Dendritic cell treated with granulocyte-macrophage colony-stimulating factor and Interleukin-4, amounts not matched to agents 40 ng/mL and 50 ng/mL, for 4 days (primary cell): ENCODE measurements at regions not wholly inside any gene's neighbourhood (a gene's known extent, or its start where the extent isn't known, plus 50 kb on each side); places are given as distances from the start of the nearest gene placed in this dataset.

ENCODE experiments used
- H3K27ac Mint-ChIP-seq: one replicate; pipeline ENCODE4 v1.8.0; 2022; ENCODE audit warnings: mild to moderate bottlenecking, mixed read lengths
- H3K27me3 Mint-ChIP-seq: one replicate; pipeline ENCODE4 v1.8.0; 2022; ENCODE audit warnings: mild to moderate bottlenecking, mixed read lengths
- H3K36me3 Mint-ChIP-seq: one replicate; pipeline ENCODE4 v1.8.0; 2022; ENCODE audit warnings: low read depth, mixed read lengths
- H3K4me1 Mint-ChIP-seq: one replicate; pipeline ENCODE4 v1.8.0; 2022; ENCODE audit warnings: low read depth, mixed read lengths
- H3K4me3 Mint-ChIP-seq: one replicate; pipeline ENCODE4 v1.8.0; 2022; ENCODE audit warnings: mild to moderate bottlenecking, moderate library complexity, mixed read lengths
- H3K9me3 Mint-ChIP-seq: one replicate; pipeline ENCODE4 v1.8.0; 2022; ENCODE audit warnings: mixed read lengths
- intact Hi-C: fragments of 100-400 bp; cut with micrococcal nuclease; formaldehyde crosslinking; loops from one replicate; pipeline ENCODE4 v1.15.0; 2022

GRCh38 chr10:128614016-128614605 is 487.9 kb upstream of the MKI67 start:
- Mint-ChIP-seq H3K4me1 (no peaks in the 10 kb centered on the region), H3K9me3 (no peaks in the 10 kb centered on the region), H3K4me3 (no peak overlapping the region), H3K27me3 (no peaks in the 10 kb centered on the region), H3K27ac (no peak overlapping the region), H3K36me3 (no peaks in the 10 kb centered on the region)
- intact Hi-C loops, result no loop called here

GRCh38 chr10:128614802-128615553 is 488.8 kb upstream of the MKI67 start:
- H3K36me3 Mint-ChIP-seq, result no peaks in the 10 kb centered on the region
- no peaks in the 10 kb centered on the region for H3K9me3 Mint-ChIP-seq

DNA sequence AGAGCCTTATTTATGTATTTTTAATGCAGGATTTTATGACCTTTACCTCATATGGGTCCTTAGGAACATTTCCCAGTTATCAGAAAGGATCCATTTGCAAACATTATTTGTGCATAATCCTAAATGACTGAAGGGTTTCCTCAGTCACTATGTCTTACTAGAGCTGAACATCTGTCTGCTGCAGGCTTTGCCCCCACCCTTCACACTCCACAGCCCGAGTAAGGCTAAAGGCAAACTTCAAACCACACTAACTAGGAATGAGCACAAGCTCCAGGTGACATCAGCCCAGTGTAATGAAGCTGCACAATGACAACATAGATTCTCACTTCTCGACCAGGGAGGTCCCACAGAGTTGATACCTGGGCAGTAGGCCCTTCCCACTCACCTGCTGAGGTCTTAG is 491.3 kb upstream of the MKI67 start:
- Mint-ChIP-seq H3K9me3 (no peaks in the 10 kb centered on the region), H3K36me3 (no peaks in the 10 kb centered on the region), H3K27me3 (no peaks in the 10 kb centered on the region), H3K27ac (no peak overlapping the region), H3K4me1 (no peaks in the 10 kb centered on the region), H3K4me3 (no peak overlapping the region)
- intact Hi-C loops, result no loop called here

More at GRCh38 chr10:128614802-128615553, 488.8 kb upstream of the MKI67 start:
- Mint-ChIP-seq H3K27ac (no peak overlapping the region), H3K27me3 (no peaks in the 10 kb centered on the region), H3K4me3 (no peak overlapping the region), H3K4me1 (no peaks in the 10 kb centered on the region)
- intact Hi-C loops, result no loop called here

- Mint-ChIP-seq H3K4me3 (no peak overlapping the region), H3K27me3 (no peaks in the 10 kb centered on the region)
Measured at GRCh38 chr10:128622706-128623105, 496.5 kb upstream of the MKI67 start.

GRCh38 chr10:128623776-128624175 is 497.6 kb upstream of the MKI67 start:
- no peaks in the 10 kb centered on the region for H3K36me3 Mint-ChIP-seq
- no peaks in the 10 kb centered on the region for H3K9me3 Mint-ChIP-seq
- no peak overlapping the region for H3K4me3 Mint-ChIP-seq
- no peaks in the 10 kb centered on the region for H3K4me1 Mint-ChIP-seq
- H3K27ac Mint-ChIP-seq, result no peak overlapping the region
- intact Hi-C loops, result no loop called here
- H3K27me3 Mint-ChIP-seq, result no peaks in the 10 kb centered on the region

More at GRCh38 chr10:128622706-128623105, 496.5 kb upstream of the MKI67 start:
- H3K9me3 Mint-ChIP-seq, result no peaks in the 10 kb centered on the region
- no peak overlapping the region for H3K27ac Mint-ChIP-seq
- intact Hi-C loops, result no loop called here
- no peaks in the 10 kb centered on the region for H3K4me1 Mint-ChIP-seq
- no peaks in the 10 kb centered on the region for H3K36me3 Mint-ChIP-seq

GRCh38 chr10:128624656-128625530 is 498.7 kb upstream of the MKI67 start:
- no peak overlapping the region for H3K4me3 Mint-ChIP-seq
- no peaks in the 10 kb centered on the region for H3K9me3 Mint-ChIP-seq
- intact Hi-C loops, result no loop called here
- no peaks in the 10 kb centered on the region for H3K27me3 Mint-ChIP-seq
- no peaks in the 10 kb centered on the region for H3K4me1 Mint-ChIP-seq
- no peak overlapping the region for H3K27ac Mint-ChIP-seq
- no peaks in the 10 kb centered on the region for H3K36me3 Mint-ChIP-seq

GRCh38 chr10:128625926-128626325 is 499.7 kb upstream of the MKI67 start:
- H3K36me3 Mint-ChIP-seq, result no peaks in the 10 kb centered on the region
- no peak overlapping the region for H3K4me3 Mint-ChIP-seq
- no peaks in the 10 kb centered on the region for H3K9me3 Mint-ChIP-seq
- no peaks in the 10 kb centered on the region for H3K27me3 Mint-ChIP-seq
- H3K4me1 Mint-ChIP-seq, result no peaks in the 10 kb centered on the region
- H3K27ac Mint-ChIP-seq, result no peak overlapping the region
- intact Hi-C loops, result no loop called here

GRCh38 chr10:128626397-128627000 is 500.3 kb upstream of the MKI67 start:
- intact Hi-C loops, result no loop called here
- no peaks in the 10 kb centered on the region for H3K4me1 Mint-ChIP-seq
- H3K36me3 Mint-ChIP-seq, result no peaks in the 10 kb centered on the region
- no peak overlapping the region for H3K27ac Mint-ChIP-seq
- no peaks in the 10 kb centered on the region for H3K9me3 Mint-ChIP-seq
- no peaks in the 10 kb centered on the region for H3K27me3 Mint-ChIP-seq
- H3K4me3 Mint-ChIP-seq, result no peak overlapping the region

DNA sequence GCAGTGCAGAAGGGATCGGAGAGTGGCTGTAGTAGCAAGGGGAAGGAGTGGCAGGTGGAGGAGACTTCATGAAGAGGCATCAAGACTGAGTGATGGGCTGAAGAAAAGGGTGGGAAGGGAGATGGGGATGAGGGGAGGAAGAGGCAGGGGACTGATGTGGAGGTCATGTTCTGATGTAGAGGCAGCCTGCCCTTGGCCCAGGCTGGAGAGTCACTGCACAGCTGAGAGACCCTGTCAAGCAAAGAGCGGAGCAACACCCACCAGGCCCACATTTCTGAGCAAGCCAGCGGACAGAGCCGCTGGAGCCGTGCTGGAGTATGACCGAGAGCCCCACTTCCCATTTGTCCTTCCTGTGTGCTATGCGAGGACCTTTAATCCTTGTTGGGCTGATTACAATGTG is 501.6 kb upstream of the MKI67 start:
- Mint-ChIP-seq H3K4me1 (no peaks in the 10 kb centered on the region), H3K36me3 (no peaks in the 10 kb centered on the region), H3K9me3 (no peaks in the 10 kb centered on the region), H3K27ac (no peak overlapping the region), H3K4me3 (no peak overlapping the region), H3K27me3 (no peaks in the 10 kb centered on the region)
- intact Hi-C loops, result no loop called here

DNA sequence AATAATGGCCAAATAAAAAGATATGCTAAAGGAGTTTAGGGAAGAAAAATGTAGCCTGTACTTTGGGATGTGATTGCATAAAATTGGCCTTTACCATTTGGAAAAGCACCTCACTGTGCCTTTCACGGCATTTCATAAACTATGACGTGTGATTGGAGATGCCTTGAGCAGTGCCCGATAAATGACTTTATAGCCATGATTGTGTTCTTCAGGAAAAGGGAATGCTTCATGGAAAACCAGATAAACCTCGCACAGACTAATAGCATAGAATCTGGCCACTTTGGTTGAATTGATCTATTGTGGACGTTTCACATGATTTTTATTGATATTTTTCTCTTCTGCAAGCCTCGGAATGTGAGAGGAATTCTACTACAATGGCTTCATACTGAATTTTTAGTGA is 502.0 kb upstream of the MKI67 start:
- Mint-ChIP-seq H3K4me3 (no peak overlapping the region), H3K9me3 (no peaks in the 10 kb centered on the region), H3K36me3 (no peaks in the 10 kb centered on the region), H3K27me3 (no peaks in the 10 kb centered on the region), H3K27ac (no peak overlapping the region), H3K4me1 (no peaks in the 10 kb centered on the region)
- intact Hi-C loops, result no loop called here

- no peak overlapping the region for H3K4me3 Mint-ChIP-seq
- H3K27ac Mint-ChIP-seq, result no peak overlapping the region
- H3K27me3 Mint-ChIP-seq, result no peaks in the 10 kb centered on the region
- no peaks in the 10 kb centered on the region for H3K36me3 Mint-ChIP-seq
- H3K4me1 Mint-ChIP-seq, result no peaks in the 10 kb centered on the region
- intact Hi-C loops, result no loop called here
- H3K9me3 Mint-ChIP-seq, result no peaks in the 10 kb centered on the region
Measured at GRCh38 chr10:128629111-128630096, 503.2 kb upstream of the MKI67 start.

GRCh38 chr10:128630787-128631252 is 504.6 kb upstream of the MKI67 start:
- intact Hi-C loops, result no loop called here
- no peaks in the 10 kb centered on the region for H3K4me1 Mint-ChIP-seq
- no peaks in the 10 kb centered on the region for H3K36me3 Mint-ChIP-seq
- no peaks in the 10 kb centered on the region for H3K9me3 Mint-ChIP-seq
- H3K27ac Mint-ChIP-seq, result no peak overlapping the region
- H3K4me3 Mint-ChIP-seq, result no peak overlapping the region
- no peaks in the 10 kb centered on the region for H3K27me3 Mint-ChIP-seq

GRCh38 chr10:128631801-128632241 is 505.6 kb upstream of the MKI67 start:
- Mint-ChIP-seq H3K27me3 (no peaks in the 10 kb centered on the region), H3K4me3 (no peak overlapping the region), H3K36me3 (no peaks in the 10 kb centered on the region), H3K27ac (no peak overlapping the region), H3K9me3 (no peaks in the 10 kb centered on the region), H3K4me1 (no peaks in the 10 kb centered on the region)
- intact Hi-C loops, result no loop called here
